ENCODE measurements at regions not wholly inside any gene's neighbourhood (a gene's known extent, or its start where the extent isn't known, plus 50 kb on each side); places are given as distances from the start of the nearest gene placed in this dataset.

GRCh38 chr7:118060692-118061091 is 123.3 kb upstream of the LSM8 start:
- TF ChIP-seq EP300 (IDR thresholded peaks at IDR 0.05; ENCODE audit: borderline replicate concordance) (no peak), TEAD4 (IDR thresholded peaks at IDR 0.05) (no peak), MAX (IDR thresholded peaks at IDR 0.05) (no peak), FOXM1 (IDR thresholded peaks at IDR 0.05; ENCODE audit: borderline replicate concordance, low read depth) (no peak), REST (IDR thresholded peaks at IDR 0.05; ENCODE audit: low read depth) (no peak), RAD21 (IDR thresholded peaks at IDR 0.05; ENCODE audit: low read depth) (no peak), CREB1 (IDR thresholded peaks at IDR 0.05; ENCODE audit: low read depth) (no peak), EGR1 (IDR thresholded peaks at IDR 0.05) (no peak), NFIC (IDR thresholded peaks at IDR 0.05) (no peak), CEBPB (IDR thresholded peaks at IDR 0.05) (no peak), YY1 (IDR thresholded peaks at IDR 0.05; ENCODE audit: low read depth) (no peak), TAF1 (IDR thresholded peaks at IDR 0.05; ENCODE audit: low read depth) (no peak), ZBTB7A (IDR thresholded peaks at IDR 0.05; ENCODE audit: low read depth) (no peak), USF1 (IDR thresholded peaks at IDR 0.05) (no peak)
